ENCODE measurements at regions not wholly inside any gene's neighbourhood (a gene's known extent, or its start where the extent isn't known, plus 50 kb on each side); places are given as distances from the start of the nearest gene placed in this dataset.

GRCh38 chr6:23611776-23612381 is 514.1 kb upstream of the NRSN1 start:
- TF ChIP-seq POLR2A (IDR thresholded peaks at IDR 0.05), result no peak
- TF ChIP-seq CTCF (IDR thresholded peaks at IDR 0.05), result no peak

All from tibial nerve (tissue), 3 donors.